H9 (cell line): ENCODE measurements at regions not wholly inside any gene's neighbourhood (a gene's known extent, or its start where the extent isn't known, plus 50 kb on each side); places are given as distances from the start of the nearest gene placed in this dataset.

ENCODE experiments used
- DNase-seq: peaks from one replicate; pipeline ENCODE4 v3.0.0-alpha.2; 2017
- H2AFZ ChIP-seq: one replicate; pipeline ENCODE4 v1.6.1; 2013; ENCODE audit warnings: mild to moderate bottlenecking, low read length, control low read depth, moderate library complexity
- H2AK5ac ChIP-seq: 2 replicates; pipeline ENCODE4 v1.6.1; 2013; ENCODE audit warnings: low read length, control low read depth, mixed read lengths; ENCODE audit not compliant: insufficient read length
- H2BK120ac ChIP-seq: one replicate; pipeline ENCODE4 v1.6.1; 2013; ENCODE audit warnings: low read depth, mild to moderate bottlenecking, low read length, control low read depth, inconsistent platforms; ENCODE audit not compliant: poor library complexity, severe bottlenecking
- H2BK12ac ChIP-seq: 2 replicates; pipeline ENCODE4 v1.6.1; 2013; ENCODE audit warnings: low read length, control low read depth, mixed read lengths, low read depth; ENCODE audit not compliant: insufficient read length
- H2BK15ac ChIP-seq: 2 replicates; pipeline ENCODE4 v1.6.1; 2013; ENCODE audit warnings: low read depth, low read length, control low read depth
- H2BK20ac ChIP-seq: one replicate; pipeline ENCODE4 v1.6.1; 2013; ENCODE audit warnings: low read depth, mild to moderate bottlenecking, low read length, control low read depth, inconsistent platforms; ENCODE audit not compliant: poor library complexity, severe bottlenecking
- H2BK5ac ChIP-seq: 2 replicates; pipeline ENCODE4 v1.6.1; 2013; ENCODE audit warnings: low read length, control low read depth, mixed read lengths; ENCODE audit not compliant: insufficient read length
- H3K14ac ChIP-seq: 2 replicates; pipeline ENCODE4 v1.6.1; 2013; ENCODE audit warnings: low read length, control low read depth; ENCODE audit not compliant: insufficient read depth
- H3K18ac ChIP-seq: 2 replicates; pipeline ENCODE4 v1.6.1; 2013; ENCODE audit warnings: low read depth, mild to moderate bottlenecking, mixed read lengths, low read length, control low read depth; ENCODE audit not compliant: insufficient read length
- H3K23ac ChIP-seq: 2 replicates; pipeline ENCODE4 v1.6.1; 2013; ENCODE audit warnings: low read length, control low read depth, mixed read lengths, low read depth; ENCODE audit not compliant: insufficient read length
- H3K23me2 ChIP-seq: 2 replicates; pipeline ENCODE4 v1.6.1; 2013; ENCODE audit warnings: low read depth, mild to moderate bottlenecking, mixed read lengths, low read length, control low read depth; ENCODE audit not compliant: insufficient read length, poor library complexity, severe bottlenecking
- H3K27ac ChIP-seq: 2 replicates; pipeline ENCODE4 v1.5.1; 2013; ENCODE audit warnings: low read length, control low read depth, mixed read lengths, low read depth; ENCODE audit not compliant: insufficient read length
- H3K27me3 ChIP-seq: 2 replicates; pipeline ENCODE4 v1.6.1; 2013; ENCODE audit warnings: low read length, control low read depth, inconsistent platforms; ENCODE audit not compliant: insufficient read depth
- H3K4ac ChIP-seq: 2 replicates; pipeline ENCODE4 v1.6.1; 2013; ENCODE audit warnings: low read depth, mild to moderate bottlenecking, control low read depth, inconsistent platforms, low read length, moderate library complexity
- H3K4me1 ChIP-seq: 2 replicates; pipeline ENCODE4 v1.6.1; 2013; ENCODE audit warnings: low read length, control low read depth, inconsistent platforms; ENCODE audit not compliant: insufficient read depth
- H3K4me2 ChIP-seq: 2 replicates; pipeline ENCODE4 v1.6.1; 2013; ENCODE audit warnings: low read length, control low read depth, mixed read lengths; ENCODE audit not compliant: insufficient read length, insufficient read depth
- H3K56ac ChIP-seq: 2 replicates; pipeline ENCODE4 v1.6.1; 2013; ENCODE audit warnings: low read depth, mild to moderate bottlenecking, mixed read lengths, low read length, control low read depth; ENCODE audit not compliant: insufficient read length
- H3K79me1 ChIP-seq: 2 replicates; pipeline ENCODE4 v1.6.1; 2013; ENCODE audit warnings: low read depth, mild to moderate bottlenecking, moderate library complexity, low read length, control low read depth, inconsistent platforms; ENCODE audit not compliant: insufficient read depth, poor library complexity, severe bottlenecking
- H3K79me2 ChIP-seq: 2 replicates; pipeline ENCODE4 v1.6.1; 2013; ENCODE audit warnings: low read length, control low read depth, inconsistent platforms; ENCODE audit not compliant: insufficient read depth
- H3K9ac ChIP-seq: 2 replicates; pipeline ENCODE4 v1.6.1; 2013; ENCODE audit warnings: low read length, control low read depth, mixed read lengths; ENCODE audit not compliant: insufficient read length; ENCODE audit errors: extremely low read depth
- H3K9me3 ChIP-seq: one replicate; pipeline ENCODE4 v1.6.1; 2013; ENCODE audit warnings: low read depth, low read length, inconsistent platforms; ENCODE audit not compliant: control insufficient read depth
- H3T11ph ChIP-seq: one replicate; pipeline ENCODE4 v1.6.1; 2013; ENCODE audit warnings: mild to moderate bottlenecking, low read length, control low read depth, inconsistent platforms
- H4K20me1 ChIP-seq: one replicate; pipeline ENCODE4 v1.6.1; 2013; ENCODE audit not compliant: control insufficient read depth, insufficient read length, insufficient read depth
- H4K5ac ChIP-seq: 2 replicates; pipeline ENCODE4 v1.6.1; 2013; ENCODE audit warnings: low read depth, mild to moderate bottlenecking, mixed read lengths, low read length, control low read depth; ENCODE audit not compliant: insufficient read length
- H4K8ac ChIP-seq: replicated peaks from 2 replicates; pipeline ENCODE4 v1.6.1; 2013; ENCODE audit warnings: low read length, control low read depth, mixed read lengths, low read depth; ENCODE audit not compliant: insufficient read length
- H4K91ac ChIP-seq: 2 replicates; pipeline ENCODE4 v1.6.1; 2013; ENCODE audit warnings: low read depth, mild to moderate bottlenecking, moderate library complexity, mixed read lengths, low read length, control low read depth; ENCODE audit not compliant: insufficient read length
- H3K27ac Mint-ChIP-seq, 3 experiments: 2 replicates in 2 of 3; 3 replicates in 1 of 3; pipeline ENCODE4 v1.8.0; 2020 to 2021; ENCODE audit warnings: mixed read lengths in 3 of 3, mild to moderate bottlenecking in 1 of 3, moderate library complexity in 1 of 3
- H3K27me3 Mint-ChIP-seq: 2 replicates; pipeline ENCODE4 v1.8.0; 2021; ENCODE audit warnings: low read depth, mild to moderate bottlenecking, moderate library complexity, mixed read lengths
- H3K36me3 Mint-ChIP-seq, 3 experiments: 2 replicates in 2 of 3; 3 replicates in 1 of 3; pipeline ENCODE4 v1.8.0; 2020 to 2021; ENCODE audit warnings: low read depth in 3 of 3, mixed read lengths in 3 of 3; ENCODE audit not compliant: insufficient read depth in 1 of 3
- H3K4me1 Mint-ChIP-seq, 2 experiments: 2 replicates each; pipeline ENCODE4 v1.8.0; 2020; ENCODE audit warnings: mixed read lengths in 2 of 2
- H3K4me3 Mint-ChIP-seq, 2 experiments: 2 replicates in 1 of 2; 3 replicates in 1 of 2; pipeline ENCODE4 v1.8.0; 2020 to 2021; ENCODE audit warnings: mild to moderate bottlenecking in 2 of 2, mixed read lengths in 2 of 2, moderate library complexity in 1 of 2
- H3K9me3 Mint-ChIP-seq, 2 experiments: 2 replicates in 1 of 2; 3 replicates in 1 of 2; pipeline ENCODE4 v1.8.0; 2020; ENCODE audit warnings: mild to moderate bottlenecking in 2 of 2, mixed read lengths in 2 of 2, moderate library complexity in 1 of 2
- WGBS: extraction: QIAGEN DNeasy Blood & Tissue Kit; methylation state at CpG from one replicate; pipeline ENCODE4 v1.1.7; 2013; ENCODE audit warnings: missing lambda C conversion rate, low lambda C conversion rate, mixed read lengths; ENCODE audit not compliant: insufficient read length; ENCODE audit errors: extremely low coverage; 5-methylcytosine and 5-hydroxymethylcytosine counted together
- TF ChIP-seq, protein P1 (sequence below): fragments of 200-600 bp; sonication (generic); conservative IDR thresholded peaks from 3 replicates; pipeline ENCODE4 v1.8.0; 2021; ENCODE audit warnings: antibody characterized with exemption, mild to moderate bottlenecking

DNA sequence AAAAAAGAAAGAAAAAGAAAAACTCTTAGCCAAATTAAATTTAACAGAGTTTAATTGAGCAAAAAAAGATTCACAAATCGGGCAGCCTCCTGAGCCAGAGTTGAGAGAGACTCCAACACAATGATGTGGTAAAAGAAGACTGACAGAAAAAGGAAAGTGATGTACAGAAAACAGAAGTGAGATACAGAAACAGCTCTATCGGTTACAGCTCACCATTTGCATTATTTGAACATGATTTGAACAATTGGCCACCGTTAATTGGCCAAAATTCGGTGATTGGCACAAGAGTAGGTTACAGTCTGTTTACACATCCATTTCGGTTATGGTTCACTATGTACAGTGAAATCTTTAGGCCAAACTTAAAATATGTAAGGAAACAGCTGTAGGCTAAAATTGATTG, 117.7 kb downstream of the SPTSSA start:
- H3K14ac ChIP-seq, result no peak overlapping the region
- no peaks in the 10 kb centered on the region for H3K9me3 ChIP-seq
- no peak overlapping the region for H2BK20ac ChIP-seq
- no peak overlapping the region for H4K5ac ChIP-seq
- H3K9ac ChIP-seq, result no peak overlapping the region
- H3K79me1 ChIP-seq, result no peaks in the 10 kb centered on the region
- Mint-ChIP-seq H3K9me3 (peaks cover 41 to 46% of the 10 kb centered on the region in 2 experiments), H3K4me1 (no peaks in the 10 kb centered on the region), H3K4me3 (no peak overlapping the region), H3K27ac (0 out of 7 replicates have a peak overlapping the region, but pooled peaks of 1 of the 3 experiments have one; percentile 9), H3K36me3 (peaks cover 8 to 39% (median 16%) of the 10 kb centered on the region in 3 experiments), H3K27me3 (no peaks in the 10 kb centered on the region)
- H4K20me1 ChIP-seq, result no peaks in the 10 kb centered on the region
- no peak overlapping the region for H2BK5ac ChIP-seq
- DNase-seq, result no peak
- H3K4me2 ChIP-seq, result no peak overlapping the region
- no peak overlapping the region for H2BK12ac ChIP-seq
- H3T11ph ChIP-seq, result no peak overlapping the region
- H3K4me1 ChIP-seq, result no peaks in the 10 kb centered on the region
- no peak overlapping the region for H2BK120ac ChIP-seq
- TF ChIP-seq, protein P1, sequence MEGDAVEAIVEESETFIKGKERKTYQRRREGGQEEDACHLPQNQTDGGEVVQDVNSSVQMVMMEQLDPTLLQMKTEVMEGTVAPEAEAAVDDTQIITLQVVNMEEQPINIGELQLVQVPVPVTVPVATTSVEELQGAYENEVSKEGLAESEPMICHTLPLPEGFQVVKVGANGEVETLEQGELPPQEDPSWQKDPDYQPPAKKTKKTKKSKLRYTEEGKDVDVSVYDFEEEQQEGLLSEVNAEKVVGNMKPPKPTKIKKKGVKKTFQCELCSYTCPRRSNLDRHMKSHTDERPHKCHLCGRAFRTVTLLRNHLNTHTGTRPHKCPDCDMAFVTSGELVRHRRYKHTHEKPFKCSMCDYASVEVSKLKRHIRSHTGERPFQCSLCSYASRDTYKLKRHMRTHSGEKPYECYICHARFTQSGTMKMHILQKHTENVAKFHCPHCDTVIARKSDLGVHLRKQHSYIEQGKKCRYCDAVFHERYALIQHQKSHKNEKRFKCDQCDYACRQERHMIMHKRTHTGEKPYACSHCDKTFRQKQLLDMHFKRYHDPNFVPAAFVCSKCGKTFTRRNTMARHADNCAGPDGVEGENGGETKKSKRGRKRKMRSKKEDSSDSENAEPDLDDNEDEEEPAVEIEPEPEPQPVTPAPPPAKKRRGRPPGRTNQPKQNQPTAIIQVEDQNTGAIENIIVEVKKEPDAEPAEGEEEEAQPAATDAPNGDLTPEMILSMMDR, result no peak
- H2AFZ ChIP-seq, result no peak overlapping the region
- no peak overlapping the region for H3K56ac ChIP-seq
- no peak overlapping the region for H3K18ac ChIP-seq
- H3K23me2 ChIP-seq, result no peaks in the 10 kb centered on the region
- no peak overlapping the region for H3K23ac ChIP-seq
- H2AK5ac ChIP-seq, result no peak overlapping the region
- no peaks in the 10 kb centered on the region for H3K79me2 ChIP-seq
- no peak overlapping the region for H4K91ac ChIP-seq
- WGBS, result no CpG with 5 or more reads among the region's 5 CpGs
- no peaks in the 10 kb centered on the region for H3K27me3 ChIP-seq
- no peak overlapping the region for H4K8ac ChIP-seq
- H3K27ac ChIP-seq, result no peak overlapping the region
- H3K4ac ChIP-seq, result no peak overlapping the region
- no peak overlapping the region for H2BK15ac ChIP-seq
